ENCODE measurements at regions not wholly inside any gene's neighbourhood (a gene's known extent, or its start where the extent isn't known, plus 50 kb on each side); places are given as distances from the start of the nearest gene placed in this dataset.

DNA sequence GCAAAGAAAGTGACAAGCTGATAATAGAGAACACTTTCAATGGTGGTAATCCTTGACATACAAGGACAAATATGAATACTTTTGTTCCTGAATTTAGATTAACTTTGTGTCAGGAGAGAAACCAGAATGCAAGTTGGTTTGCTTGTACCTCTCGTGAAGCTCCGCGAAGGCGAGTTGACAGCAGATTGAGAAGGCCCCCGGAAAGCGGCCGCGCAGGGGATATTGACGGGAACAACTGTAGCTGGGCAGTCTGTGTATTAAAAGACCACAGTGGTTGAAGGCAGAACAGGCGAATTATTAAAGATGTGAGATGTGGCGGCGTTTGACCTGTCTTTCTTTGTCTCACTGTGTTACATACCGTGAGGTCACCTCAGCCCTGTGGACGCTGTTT lies 175.8 kb upstream of the RALGAPA2 start:
- peaks cover 3 to 4% of the 10 kb centered on the region in 2 donors for H3K4me1 ChIP-seq
- intact Hi-C loops (cut with DNase I), result no loop called here
- TF ChIP-seq, protein P1, sequence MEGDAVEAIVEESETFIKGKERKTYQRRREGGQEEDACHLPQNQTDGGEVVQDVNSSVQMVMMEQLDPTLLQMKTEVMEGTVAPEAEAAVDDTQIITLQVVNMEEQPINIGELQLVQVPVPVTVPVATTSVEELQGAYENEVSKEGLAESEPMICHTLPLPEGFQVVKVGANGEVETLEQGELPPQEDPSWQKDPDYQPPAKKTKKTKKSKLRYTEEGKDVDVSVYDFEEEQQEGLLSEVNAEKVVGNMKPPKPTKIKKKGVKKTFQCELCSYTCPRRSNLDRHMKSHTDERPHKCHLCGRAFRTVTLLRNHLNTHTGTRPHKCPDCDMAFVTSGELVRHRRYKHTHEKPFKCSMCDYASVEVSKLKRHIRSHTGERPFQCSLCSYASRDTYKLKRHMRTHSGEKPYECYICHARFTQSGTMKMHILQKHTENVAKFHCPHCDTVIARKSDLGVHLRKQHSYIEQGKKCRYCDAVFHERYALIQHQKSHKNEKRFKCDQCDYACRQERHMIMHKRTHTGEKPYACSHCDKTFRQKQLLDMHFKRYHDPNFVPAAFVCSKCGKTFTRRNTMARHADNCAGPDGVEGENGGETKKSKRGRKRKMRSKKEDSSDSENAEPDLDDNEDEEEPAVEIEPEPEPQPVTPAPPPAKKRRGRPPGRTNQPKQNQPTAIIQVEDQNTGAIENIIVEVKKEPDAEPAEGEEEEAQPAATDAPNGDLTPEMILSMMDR (IDR thresholded peaks at IDR 0.05), result no peak
- TF ChIP-seq POLR2A (IDR thresholded peaks at IDR 0.05), result no peak
- DNase-seq, result no peak
- H3K9me3 ChIP-seq, result no peaks in the 10 kb centered on the region
- H3K27ac ChIP-seq, result no peak overlapping the region
- 88 to 96% methylated on average over 14 of the region's 14 CpGs for WGBS, 2 donors
- no peak overlapping the region for H3K4me3 ChIP-seq (replicated peaks in 1 of 3)
- H3K27me3 ChIP-seq, result no peaks in the 10 kb centered on the region
- no peaks in the 10 kb centered on the region for H3K36me3 ChIP-seq

DNA sequence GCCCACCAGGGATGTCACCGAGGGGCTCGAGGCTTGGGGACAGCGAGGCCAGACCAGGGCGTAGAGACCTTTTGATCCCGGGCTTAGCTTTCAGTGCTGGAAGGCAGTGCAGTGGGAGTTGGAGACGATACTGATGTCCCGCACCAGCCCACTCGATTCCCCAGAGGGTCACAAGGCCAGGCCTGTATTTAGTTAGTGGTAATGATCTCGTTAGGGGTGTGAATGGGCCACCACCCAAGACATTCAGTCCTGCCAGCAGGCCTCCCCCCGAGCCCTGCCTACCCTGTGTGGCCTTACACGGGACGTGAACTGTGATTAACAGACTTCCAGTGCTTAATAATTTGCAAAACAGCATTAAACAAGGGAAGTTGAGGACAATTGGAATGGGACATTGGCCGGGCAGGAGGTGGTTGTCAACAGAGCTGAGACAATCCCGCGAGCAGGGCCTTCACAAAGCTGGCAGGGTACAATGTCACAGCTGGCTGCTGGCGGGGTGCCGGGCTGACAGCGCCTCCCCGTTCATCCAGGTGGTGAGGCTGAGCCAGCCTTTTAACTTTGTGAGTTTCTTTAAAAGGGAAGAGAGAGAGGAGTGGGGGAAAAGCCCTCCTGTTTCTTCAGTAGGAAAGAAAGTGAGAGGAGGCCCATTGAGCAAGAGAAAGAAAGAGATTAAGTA lies 175.3 kb upstream of the RALGAPA2 start:
- Histone ChIP-seq H3K27ac (no peak overlapping the region), H3K4me1 (no peaks in the 10 kb centered on the region), H3K9me3 (no peaks in the 10 kb centered on the region), H3K4me3 (replicated peaks in 1 of 3) (no peak overlapping the region), H3K36me3 (no peaks in the 10 kb centered on the region), H3K27me3 (no peaks in the 10 kb centered on the region)
- intact Hi-C loops (cut with DNase I), result no loop called here
- no peak for TF ChIP-seq POLR2A (IDR thresholded peaks at IDR 0.05)
- TF ChIP-seq, protein P1 (IDR thresholded peaks at IDR 0.05), result no peak
- no peak for DNase-seq
- WGBS, 2 donors, result 60 to 67% methylated on average over 16 of the region's 19 CpGs

DNA sequence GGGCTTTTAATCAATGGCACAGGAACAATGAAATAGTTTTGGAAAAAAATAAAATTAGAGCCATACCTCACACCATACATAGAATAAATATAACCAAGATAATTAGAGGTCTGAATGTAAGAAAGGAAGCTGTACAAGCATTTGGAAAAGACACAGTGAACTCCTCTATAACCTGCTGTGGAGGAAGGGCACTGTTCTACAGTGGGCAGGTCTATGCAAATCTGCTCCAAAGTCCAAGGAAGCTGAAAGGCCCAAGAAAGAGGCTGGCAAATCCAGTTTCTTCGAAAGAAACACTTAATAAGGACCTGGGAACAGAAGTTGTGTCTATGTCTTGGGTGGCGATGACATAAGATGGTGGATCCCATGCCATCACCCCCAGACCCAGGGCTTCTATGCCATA lies 169.4 kb upstream of the RALGAPA2 start:
- no peaks in the 10 kb centered on the region for H3K9me3 ChIP-seq
- H3K27me3 ChIP-seq, result no peaks in the 10 kb centered on the region
- intact Hi-C loops (cut with DNase I), result no loop called here
- TF ChIP-seq, protein P1 (IDR thresholded peaks at IDR 0.05), result no peak
- TF ChIP-seq POLR2A (IDR thresholded peaks at IDR 0.05), result no peak
- WGBS, 2 donors, result 88 to 96% methylated on average over 2 of the region's 2 CpGs
- no peaks in the 10 kb centered on the region for H3K36me3 ChIP-seq
- no peak overlapping the region for H3K27ac ChIP-seq
- H3K4me3 ChIP-seq (replicated peaks in 1 of 3), result no peak overlapping the region
- no peak for DNase-seq
- no peaks in the 10 kb centered on the region for H3K4me1 ChIP-seq

DNA sequence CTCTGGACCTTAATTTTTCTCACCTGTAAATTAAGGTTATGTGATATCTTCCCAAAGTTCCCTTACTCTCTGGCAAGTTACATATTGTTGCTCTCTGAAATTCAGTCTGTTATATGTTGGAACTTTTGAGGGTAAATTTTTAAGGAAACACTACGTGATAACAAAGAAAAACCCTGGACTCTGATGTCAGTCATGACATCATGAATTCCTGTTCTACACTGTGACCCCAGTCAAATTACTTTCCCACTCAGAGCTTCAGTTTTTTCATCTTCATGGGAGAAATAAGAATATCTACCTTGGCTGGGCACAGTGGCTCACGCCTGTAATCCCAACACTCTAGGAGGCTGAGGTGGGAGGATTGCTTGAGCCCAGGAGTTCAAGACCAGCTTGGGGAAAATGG lies 164.6 kb upstream of the RALGAPA2 start:
- H3K4me1 ChIP-seq, result no peaks in the 10 kb centered on the region
- H3K9me3 ChIP-seq, result no peaks in the 10 kb centered on the region
- 81 to 91% methylated on average over 2 of the region's 2 CpGs for WGBS, 2 donors
- no peak for DNase-seq
- H3K27me3 ChIP-seq, result no peaks in the 10 kb centered on the region
- H3K27ac ChIP-seq, result no peak overlapping the region
- TF ChIP-seq, protein P1 (IDR thresholded peaks at IDR 0.05), result no peak
- no peak for TF ChIP-seq POLR2A (IDR thresholded peaks at IDR 0.05)
- no peak overlapping the region for H3K4me3 ChIP-seq (replicated peaks in 1 of 3)
- intact Hi-C loops (cut with DNase I), result no loop called here
- H3K36me3 ChIP-seq, result no peaks in the 10 kb centered on the region

DNA sequence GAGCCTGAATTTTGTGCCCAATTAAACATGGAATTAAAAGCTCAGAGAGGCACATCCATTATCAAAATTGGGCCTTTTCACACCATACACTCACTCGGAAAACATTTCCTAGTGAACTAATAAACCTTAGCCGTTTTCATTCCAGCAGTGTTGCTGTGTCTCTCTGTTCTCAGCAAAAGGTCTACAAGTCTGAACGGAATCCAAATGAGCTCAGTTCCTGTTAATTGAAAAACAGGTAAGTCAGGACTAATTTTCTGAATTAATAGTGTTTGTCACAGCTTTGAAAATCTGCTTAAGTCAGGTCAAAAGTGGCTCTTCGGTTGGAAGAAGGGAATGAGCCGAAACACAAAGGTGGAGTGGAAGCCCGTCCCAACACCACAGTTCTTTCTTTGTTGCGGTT lies 163.3 kb upstream of the RALGAPA2 start:
- Histone ChIP-seq H3K4me1 (no peaks in the 10 kb centered on the region), H3K9me3 (no peaks in the 10 kb centered on the region), H3K27ac (no peak overlapping the region), H3K27me3 (no peaks in the 10 kb centered on the region), H3K4me3 (replicated peaks in 1 of 3) (no peak overlapping the region), H3K36me3 (no peaks in the 10 kb centered on the region)
- DNase-seq, result no peak
- TF ChIP-seq, protein P1 (IDR thresholded peaks at IDR 0.05), result no peak
- no peak for TF ChIP-seq POLR2A (IDR thresholded peaks at IDR 0.05)
- intact Hi-C loops (cut with DNase I), result no loop called here
- WGBS, 2 donors, result 73 to 87% methylated on average over 7 of the region's 7 CpGs

Data from thyroid gland (tissue), 4 donors.